ENCODE measurements at regions not wholly inside any gene's neighbourhood (a gene's known extent, or its start where the extent isn't known, plus 50 kb on each side); places are given as distances from the start of the nearest gene placed in this dataset.

GRCh38 chr12:87612996-87613395 lies 416.2 kb downstream of the C12orf50 start:
- no peak for TF ChIP-seq CTCF (IDR thresholded peaks at IDR 0.05; ENCODE audit: poor library complexity, severe bottlenecking)
- TF ChIP-seq POLR2AphosphoS5 (IDR thresholded peaks at IDR 0.05), result no peak
- no peak for TF ChIP-seq REST (IDR thresholded peaks at IDR 0.05; ENCODE audit: borderline replicate concordance)
- no peak for TF ChIP-seq EZH2 (IDR thresholded peaks at IDR 0.05; ENCODE audit: borderline replicate concordance, insufficient read depth, low read length, poor library complexity, severe bottlenecking)
- no peak for TF ChIP-seq SMC3 (conservative IDR thresholded peaks at IDR 0.05; ENCODE audit: poor library complexity)
- no peak for TF ChIP-seq EP300 (conservative IDR thresholded peaks at IDR 0.05; ENCODE audit: poor library complexity, severe bottlenecking)

All from neural cell (in vitro differentiated cells).